ENCODE measurements at regions not wholly inside any gene's neighbourhood (a gene's known extent, or its start where the extent isn't known, plus 50 kb on each side); places are given as distances from the start of the nearest gene placed in this dataset.

DNA sequence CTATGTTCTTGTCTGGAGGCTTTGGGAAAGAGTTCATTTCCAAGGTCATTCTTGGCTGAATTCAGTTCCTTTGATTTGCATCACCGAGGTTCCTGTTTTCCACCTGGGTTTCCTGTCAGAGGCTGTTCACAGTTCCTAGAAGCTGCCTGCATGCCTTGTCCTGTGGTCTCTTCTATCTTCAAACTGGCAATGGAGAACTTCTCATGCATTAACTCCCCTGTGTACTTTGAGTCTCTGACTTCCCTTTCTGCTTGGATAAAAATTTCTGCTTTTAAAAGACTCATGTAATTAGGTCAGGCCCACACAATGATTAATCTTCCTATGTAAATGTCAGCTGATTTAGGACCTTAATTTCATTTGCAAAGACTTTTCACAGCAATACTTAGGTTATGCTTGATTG lies 499.3 kb upstream of the FANCL start:
- no peaks in the 10 kb centered on the region for H3K4me1 Mint-ChIP-seq (ENCODE audit: low read depth)
- H3K4me3 Mint-ChIP-seq (ENCODE audit: low read depth): no peak overlapping the region
- H3K9me3 Mint-ChIP-seq: no peaks in the 10 kb centered on the region
- H3K27me3 Mint-ChIP-seq (ENCODE audit: low read depth): no peaks in the 10 kb centered on the region
- no peak for DNase-seq (ENCODE audit: low spot score)
- no peaks in the 10 kb centered on the region for H3K36me3 Mint-ChIP-seq (ENCODE audit: low read depth)
- intact Hi-C loops (cut with micrococcal nuclease): no loop called here
- no peak overlapping the region for H3K27ac Mint-ChIP-seq

DNA sequence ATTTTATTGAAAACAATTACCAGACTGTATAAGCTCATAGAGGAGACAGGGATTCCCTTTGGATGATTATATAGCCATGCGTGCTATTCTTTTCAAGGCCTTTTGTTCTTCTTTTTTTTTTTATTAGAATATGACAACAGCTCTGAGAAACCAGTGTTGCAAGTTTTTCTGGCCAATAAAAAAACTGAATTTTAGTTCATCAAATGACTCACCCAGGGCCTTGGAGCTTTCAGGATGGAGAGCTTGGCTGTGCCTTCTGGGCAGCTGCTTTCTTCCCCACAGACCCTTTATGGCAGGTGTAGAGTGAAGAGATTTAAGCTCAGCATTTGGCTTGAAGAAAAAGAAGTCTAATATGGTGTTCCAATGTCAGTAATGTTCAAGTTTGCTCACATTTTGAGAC lies 497.9 kb upstream of the FANCL start:
- Mint-ChIP-seq H3K27ac (no peak overlapping the region), H3K9me3 (no peaks in the 10 kb centered on the region), H3K4me1 (ENCODE audit: low read depth) (no peaks in the 10 kb centered on the region), H3K36me3 (ENCODE audit: low read depth) (no peaks in the 10 kb centered on the region), H3K4me3 (ENCODE audit: low read depth) (no peak overlapping the region), H3K27me3 (ENCODE audit: low read depth) (no peaks in the 10 kb centered on the region)
- intact Hi-C loops (cut with micrococcal nuclease): no loop called here
- no peak for DNase-seq (ENCODE audit: low spot score)

DNA sequence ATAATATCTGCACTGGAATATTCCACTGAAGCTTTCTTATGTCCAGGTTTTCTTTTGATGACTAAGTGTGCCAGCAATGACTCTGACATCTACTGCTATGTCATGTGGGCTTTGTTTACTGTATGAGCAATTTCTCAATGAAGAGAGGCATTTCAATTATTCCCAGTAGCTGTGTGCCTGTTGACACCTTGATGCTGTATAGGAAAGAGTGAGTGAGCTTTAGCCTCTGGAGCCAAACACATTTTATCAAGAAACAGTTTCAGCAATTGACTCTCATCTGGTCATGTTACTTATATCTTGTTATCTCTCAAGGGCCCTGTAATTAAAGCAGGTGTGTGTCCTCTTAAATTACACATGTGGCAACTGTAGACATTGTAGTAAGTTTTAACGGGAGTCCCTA lies 493.2 kb upstream of the FANCL start:
- Mint-ChIP-seq H3K36me3 (ENCODE audit: low read depth) (no peaks in the 10 kb centered on the region), H3K9me3 (no peaks in the 10 kb centered on the region), H3K4me3 (ENCODE audit: low read depth) (no peak overlapping the region), H3K27ac (no peak overlapping the region), H3K4me1 (ENCODE audit: low read depth) (peaks cover 5% of the 10 kb centered on the region), H3K27me3 (ENCODE audit: low read depth) (peaks cover 1% of the 10 kb centered on the region)
- DNase-seq (ENCODE audit: low spot score): no peak
- intact Hi-C loops (cut with micrococcal nuclease): no loop called here

DNA sequence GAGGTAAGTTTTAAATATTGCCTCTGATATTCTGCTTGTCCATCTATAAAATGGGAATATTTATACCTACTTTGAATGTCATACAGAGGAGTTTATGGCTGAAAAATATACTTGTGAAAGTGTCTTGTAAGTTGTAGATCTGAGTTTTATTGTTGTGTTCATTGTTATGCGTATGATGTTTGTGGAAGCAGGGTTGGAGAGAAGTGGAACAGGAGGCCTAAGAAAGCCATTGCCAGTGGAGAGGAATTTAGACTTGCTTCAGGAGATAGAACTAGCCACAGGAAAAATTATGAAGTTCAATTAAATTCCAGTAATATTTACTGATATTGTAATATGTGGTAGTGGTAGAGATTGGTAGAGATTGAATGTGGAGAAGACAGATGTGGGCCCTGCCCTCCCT lies 491.9 kb upstream of the FANCL start:
- H3K27me3 Mint-ChIP-seq (ENCODE audit: low read depth): peaks cover 1% of the 10 kb centered on the region
- no peak overlapping the region for H3K27ac Mint-ChIP-seq
- H3K4me1 Mint-ChIP-seq (ENCODE audit: low read depth): peaks cover 5% of the 10 kb centered on the region
- no peaks in the 10 kb centered on the region for H3K9me3 Mint-ChIP-seq
- no peak overlapping the region for H3K4me3 Mint-ChIP-seq (ENCODE audit: low read depth)
- DNase-seq (ENCODE audit: low spot score): no peak
- H3K36me3 Mint-ChIP-seq (ENCODE audit: low read depth): no peaks in the 10 kb centered on the region
- intact Hi-C loops (cut with micrococcal nuclease): no loop called here

GRCh38 chr2:58731488-58731869 lies 490.4 kb upstream of the FANCL start:
- H3K27ac Mint-ChIP-seq: no peak overlapping the region
- H3K4me3 Mint-ChIP-seq (ENCODE audit: low read depth): no peak overlapping the region
- H3K4me1 Mint-ChIP-seq (ENCODE audit: low read depth): peaks cover 5% of the 10 kb centered on the region
- DNase-seq (ENCODE audit: low spot score): no peak
- intact Hi-C loops (cut with micrococcal nuclease): no loop called here
- no peaks in the 10 kb centered on the region for H3K36me3 Mint-ChIP-seq (ENCODE audit: low read depth)
- no peaks in the 10 kb centered on the region for H3K9me3 Mint-ChIP-seq
- H3K27me3 Mint-ChIP-seq (ENCODE audit: low read depth): peaks cover 1% of the 10 kb centered on the region

- no peaks in the 10 kb centered on the region for H3K9me3 Mint-ChIP-seq
Observed at GRCh38 chr2:58730764-58731487, 489.8 kb upstream of the FANCL start.

GRCh38 chr2:58727981-58728656 lies 487.0 kb upstream of the FANCL start:
- Mint-ChIP-seq H3K4me3 (ENCODE audit: low read depth) (no peak overlapping the region), H3K27me3 (ENCODE audit: low read depth) (peaks cover 1% of the 10 kb centered on the region), H3K9me3 (no peaks in the 10 kb centered on the region), H3K27ac (no peak overlapping the region), H3K36me3 (ENCODE audit: low read depth) (no peaks in the 10 kb centered on the region), H3K4me1 (ENCODE audit: low read depth) (peaks cover 5% of the 10 kb centered on the region)
- intact Hi-C loops (cut with micrococcal nuclease): no loop called here
- DNase-seq (ENCODE audit: low spot score): no peak

More at GRCh38 chr2:58730764-58731487, 489.8 kb upstream of the FANCL start:
- intact Hi-C loops (cut with micrococcal nuclease): no loop called here
- Mint-ChIP-seq H3K27me3 (ENCODE audit: low read depth) (peaks cover 1% of the 10 kb centered on the region), H3K27ac (no peak overlapping the region), H3K4me1 (ENCODE audit: low read depth) (peaks cover 5% of the 10 kb centered on the region), H3K36me3 (ENCODE audit: low read depth) (no peaks in the 10 kb centered on the region), H3K4me3 (ENCODE audit: low read depth) (no peak overlapping the region)
- no peak for DNase-seq (ENCODE audit: low spot score)

DNA sequence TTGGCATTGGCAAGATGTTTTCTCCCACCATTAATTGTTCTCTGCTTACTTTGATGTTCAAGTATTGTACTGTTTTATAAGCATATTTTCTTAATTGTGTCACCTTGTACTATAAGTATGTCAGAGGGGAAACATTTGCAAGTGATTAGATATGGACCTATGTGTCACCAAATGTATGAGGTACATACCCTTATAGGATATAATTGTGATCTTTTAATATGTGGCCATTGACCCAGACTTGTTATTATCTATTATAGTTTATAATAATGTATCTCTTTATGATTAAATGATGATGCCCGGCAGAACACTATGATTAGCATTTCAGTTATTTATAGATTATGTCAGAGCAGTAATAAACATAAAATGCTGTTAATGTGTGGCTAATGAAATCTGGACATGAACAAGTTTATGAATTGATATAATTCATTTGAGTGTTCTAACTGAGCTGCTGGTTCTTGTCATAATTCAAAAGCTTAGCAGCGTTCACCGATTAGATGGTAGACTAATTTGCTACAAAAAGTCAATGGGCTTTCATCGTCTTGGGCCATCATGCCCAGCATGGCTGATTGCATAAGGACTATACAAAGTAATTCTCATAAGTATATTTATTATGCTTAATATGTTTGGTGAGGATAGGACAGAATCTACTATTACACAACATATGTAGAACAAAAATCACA lies 480.9 kb upstream of the FANCL start:
- no peak overlapping the region for H3K27ac Mint-ChIP-seq

GRCh38 chr2:58720770-58721697 lies 479.9 kb upstream of the FANCL start:
- no peak overlapping the region for H3K27ac Mint-ChIP-seq
- H3K36me3 Mint-ChIP-seq (ENCODE audit: low read depth): no peaks in the 10 kb centered on the region
- intact Hi-C loops (cut with micrococcal nuclease): no loop called here
- DNase-seq (ENCODE audit: low spot score): no peak
- H3K4me1 Mint-ChIP-seq (ENCODE audit: low read depth): no peaks in the 10 kb centered on the region
- H3K9me3 Mint-ChIP-seq: no peaks in the 10 kb centered on the region
- no peaks in the 10 kb centered on the region for H3K27me3 Mint-ChIP-seq (ENCODE audit: low read depth)
- H3K4me3 Mint-ChIP-seq (ENCODE audit: low read depth): no peak overlapping the region

More for the DNA sequence above, 480.9 kb upstream of the FANCL start:
- no peaks in the 10 kb centered on the region for H3K4me1 Mint-ChIP-seq (ENCODE audit: low read depth)
- no peaks in the 10 kb centered on the region for H3K36me3 Mint-ChIP-seq (ENCODE audit: low read depth)
- no peaks in the 10 kb centered on the region for H3K9me3 Mint-ChIP-seq
- no peak for DNase-seq (ENCODE audit: low spot score)
- intact Hi-C loops (cut with micrococcal nuclease): no loop called here
- H3K4me3 Mint-ChIP-seq (ENCODE audit: low read depth): no peak overlapping the region
- H3K27me3 Mint-ChIP-seq (ENCODE audit: low read depth): no peaks in the 10 kb centered on the region

DNA sequence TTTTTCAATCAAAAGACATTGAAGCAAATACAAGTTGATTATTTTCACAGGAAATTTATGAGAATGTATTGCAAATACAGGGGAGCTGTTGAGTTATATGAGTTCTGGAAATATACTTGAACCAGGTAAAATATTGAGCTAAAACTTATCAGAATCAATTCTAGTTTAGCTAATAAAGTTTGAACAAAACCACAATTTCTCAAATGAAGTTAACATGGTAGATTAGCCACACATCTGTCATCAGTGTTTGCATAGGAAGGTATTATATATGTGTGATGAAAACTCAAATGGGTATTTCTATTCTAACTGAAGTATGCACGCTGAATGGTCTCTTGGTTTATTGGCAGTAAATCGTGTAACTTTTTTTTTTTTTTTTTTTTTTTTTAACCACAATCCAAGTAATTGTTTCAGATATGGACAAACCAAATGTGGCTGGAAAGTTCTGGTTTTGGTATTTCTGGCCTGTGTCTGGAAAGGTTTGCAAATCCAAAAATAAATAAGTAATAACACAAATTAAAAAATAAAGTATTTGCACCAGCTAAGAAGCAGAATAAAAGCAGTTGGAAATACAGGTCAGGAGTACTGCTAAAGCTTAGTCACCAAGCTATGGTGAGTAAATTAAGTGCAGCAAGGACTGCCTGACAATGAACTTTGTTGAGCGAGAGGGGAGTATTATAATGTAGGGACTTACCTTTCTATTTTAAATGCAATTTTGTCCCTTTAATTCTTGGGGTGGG lies 479.1 kb upstream of the FANCL start:
- H3K27me3 Mint-ChIP-seq (ENCODE audit: low read depth): no peaks in the 10 kb centered on the region
- intact Hi-C loops (cut with micrococcal nuclease): no loop called here
- H3K4me1 Mint-ChIP-seq (ENCODE audit: low read depth): no peaks in the 10 kb centered on the region
- no peak overlapping the region for H3K4me3 Mint-ChIP-seq (ENCODE audit: low read depth)
- no peak overlapping the region for H3K27ac Mint-ChIP-seq
- H3K36me3 Mint-ChIP-seq (ENCODE audit: low read depth): no peaks in the 10 kb centered on the region
- H3K9me3 Mint-ChIP-seq: no peaks in the 10 kb centered on the region
- no peak for DNase-seq (ENCODE audit: low spot score)

DNA sequence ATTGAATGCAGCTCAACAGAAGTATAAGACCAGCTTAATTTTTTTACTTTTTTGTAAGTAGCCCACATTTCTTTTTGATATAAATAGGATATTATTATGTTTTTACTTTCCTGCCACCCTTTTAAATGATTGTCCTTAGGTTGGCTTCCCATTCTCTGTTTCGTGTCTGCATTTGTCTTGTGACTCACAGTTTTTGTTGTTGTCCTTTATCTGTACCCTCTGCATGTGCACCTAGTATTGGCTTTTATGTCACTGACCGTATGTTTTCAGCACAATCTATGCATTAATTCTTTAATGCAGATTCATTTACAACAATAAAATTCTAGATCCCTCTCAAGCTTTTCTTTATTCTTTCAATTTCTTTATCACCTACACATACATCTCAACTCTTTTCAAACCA lies 474.2 kb upstream of the FANCL start:
- intact Hi-C loops (cut with micrococcal nuclease): no loop called here
- no peak for DNase-seq (ENCODE audit: low spot score)
- Mint-ChIP-seq H3K4me3 (ENCODE audit: low read depth) (no peak overlapping the region), H3K4me1 (ENCODE audit: low read depth) (no peaks in the 10 kb centered on the region), H3K27ac (no peak overlapping the region), H3K9me3 (no peaks in the 10 kb centered on the region), H3K36me3 (ENCODE audit: low read depth) (no peaks in the 10 kb centered on the region), H3K27me3 (ENCODE audit: low read depth) (no peaks in the 10 kb centered on the region)

- intact Hi-C loops (cut with micrococcal nuclease): no loop called here
- DNase-seq (ENCODE audit: low spot score): no peak
- Mint-ChIP-seq H3K27ac (no peak overlapping the region), H3K27me3 (ENCODE audit: low read depth) (no peaks in the 10 kb centered on the region), H3K36me3 (ENCODE audit: low read depth) (no peaks in the 10 kb centered on the region), H3K4me1 (ENCODE audit: low read depth) (no peaks in the 10 kb centered on the region), H3K4me3 (ENCODE audit: low read depth) (no peak overlapping the region), H3K9me3 (no peaks in the 10 kb centered on the region)
Observed at GRCh38 chr2:58714238-58714637, 473.1 kb upstream of the FANCL start.
